IMR-90 (cell line): ENCODE measurements at regions not wholly inside any gene's neighbourhood (a gene's known extent, or its start where the extent isn't known, plus 50 kb on each side); places are given as distances from the start of the nearest gene placed in this dataset.
A peak's percentile ranks its signal among the peaks of the same experiment; 100 is the strongest.

Source experiments
- ATAC-seq: fragments of 200-7000 bp; cut with Tn5 transposase; 2 replicates; pipeline ENCODE4 v1.9.1; 2020; ENCODE audit warnings: low read depth, mild to moderate bottlenecking, moderate library complexity
- BruUV-seq: library from RNA; stranded (reverse); fragments of 400-500 nt; replicated peaks from 2 replicates; lab custom pipeline; 2021; lab: Mats Ljungman, UMichigan
- CTCF ChIA-PET: fragments of 300-600 bp; formaldehyde crosslinking; extraction: SDS; loops from one replicate; lab custom pipeline; 2021; ENCODE audit warnings: antibody characterized with exemption; lab: Yijun Ruan, JAX
- POLR2A ChIA-PET: fragments of 300-600 bp; sonication (Branson Sonifier 250); formaldehyde crosslinking; loops from one replicate; lab custom pipeline; 2022; ENCODE audit warnings: antibody characterized with exemption; ENCODE audit not compliant: unreplicated experiment; lab: Charles Lee
- DNase-seq: peaks from one replicate; pipeline ENCODE4 v3.0.0; 2013
- H2AFZ ChIP-seq: replicated peaks from 2 replicates; pipeline ENCODE3; 2013; ENCODE audit warnings: low read length, mild to moderate bottlenecking; ENCODE audit not compliant: poor library complexity
- H2AK5ac ChIP-seq: 2 replicates; pipeline ENCODE4 v1.6.1; 2013; ENCODE audit warnings: low read depth, low read length, inconsistent platforms
- H2AK9ac ChIP-seq: replicated peaks from 2 replicates; pipeline ENCODE3; 2013; ENCODE audit warnings: mild to moderate bottlenecking, low read depth, low read length, moderate library complexity; ENCODE audit not compliant: poor library complexity
- H2BK120ac ChIP-seq: 2 replicates; pipeline ENCODE4 v1.6.1; 2013; ENCODE audit warnings: low read depth, low read length, inconsistent platforms
- H2BK15ac ChIP-seq: 3 replicates; pipeline ENCODE4 v1.6.1; 2013; ENCODE audit warnings: low read depth, low read length, inconsistent platforms
- H2BK20ac ChIP-seq: 2 replicates; pipeline ENCODE4 v1.6.1; 2013; ENCODE audit warnings: low read depth, mild to moderate bottlenecking, inconsistent platforms, low read length, moderate library complexity
- H2BK5ac ChIP-seq: 2 replicates; pipeline ENCODE4 v1.6.1; 2013; ENCODE audit warnings: mild to moderate bottlenecking, low read depth, low read length, inconsistent platforms; ENCODE audit not compliant: poor library complexity, severe bottlenecking
- H3K14ac ChIP-seq: replicated peaks from 2 replicates; pipeline ENCODE4 v1.6.1; 2013; ENCODE audit warnings: low read depth, low read length, inconsistent platforms
- H3K18ac ChIP-seq: 2 replicates; pipeline ENCODE4 v1.6.1; 2013; ENCODE audit warnings: low read depth, low read length, control low read depth
- H3K23ac ChIP-seq: 2 replicates; pipeline ENCODE4 v1.6.1; 2013; ENCODE audit warnings: low read depth, low read length, inconsistent platforms
- H3K27ac ChIP-seq: 2 replicates; pipeline ENCODE4 v1.5.1; 2013; ENCODE audit warnings: mild to moderate bottlenecking, control low read depth, low read length; ENCODE audit not compliant: insufficient read depth
- H3K27me3 ChIP-seq: 2 replicates; pipeline ENCODE4 v1.6.1; 2013; ENCODE audit warnings: low read length; ENCODE audit not compliant: control insufficient read depth, insufficient read depth
- H3K36me3 ChIP-seq: 2 replicates; pipeline ENCODE4 v1.6.1; 2013; ENCODE audit warnings: low read length, mixed read lengths; ENCODE audit not compliant: control insufficient read depth, insufficient read depth
- H3K4ac ChIP-seq: 2 replicates; pipeline ENCODE4 v1.6.1; 2013; ENCODE audit warnings: low read depth, low read length, inconsistent platforms
- H3K4me1 ChIP-seq: 2 replicates; pipeline ENCODE4 v1.6.1; 2013; ENCODE audit warnings: low read length, mixed read lengths; ENCODE audit not compliant: control insufficient read depth, insufficient read depth
- H3K4me2 ChIP-seq: 2 replicates; pipeline ENCODE4 v1.6.1; 2013; ENCODE audit warnings: low read depth, mild to moderate bottlenecking, control low read depth, low read length, moderate library complexity
- H3K4me3 ChIP-seq: 2 replicates; pipeline ENCODE4 v1.5.1; 2013; ENCODE audit warnings: low read depth, mild to moderate bottlenecking, control low read depth, low read length, moderate library complexity; ENCODE audit not compliant: insufficient read depth
- H3K56ac ChIP-seq: 2 replicates; pipeline ENCODE4 v1.6.1; 2013; ENCODE audit warnings: low read length, inconsistent platforms; ENCODE audit not compliant: insufficient read depth; ENCODE audit errors: extremely low read depth
- H3K79me1 ChIP-seq, 2 experiments: 2 replicates each; pipeline ENCODE4 v1.6.1; 2013; ENCODE audit warnings: low read length in 2 of 2, inconsistent platforms in 1 of 2, low read depth in 1 of 2
- H3K9ac ChIP-seq: 2 replicates; pipeline ENCODE4 v1.6.1; 2013; ENCODE audit warnings: low read depth, low read length, control low read depth
- H3K9me1 ChIP-seq: 2 replicates; pipeline ENCODE4 v1.6.1; 2013; ENCODE audit warnings: low read length, inconsistent platforms; ENCODE audit not compliant: insufficient read depth
- H3K9me3 ChIP-seq: 2 replicates; pipeline ENCODE4 v1.6.1; 2013; ENCODE audit warnings: low read length; ENCODE audit not compliant: control insufficient read depth, insufficient read depth
- H4K20me1 ChIP-seq: 2 replicates; pipeline ENCODE4 v1.6.1; 2013; ENCODE audit warnings: low read length, inconsistent platforms; ENCODE audit not compliant: insufficient read depth
- H4K5ac ChIP-seq: 2 replicates; pipeline ENCODE4 v1.6.1; 2013; ENCODE audit warnings: mild to moderate bottlenecking, low read depth, low read length, control low read depth
- H4K8ac ChIP-seq, 2 experiments: 2 replicates each; pipeline ENCODE4 v1.6.1; 2013; ENCODE audit warnings: low read depth in 2 of 2, low read length in 2 of 2, control low read depth in 1 of 2, inconsistent platforms in 1 of 2
- H4K91ac ChIP-seq: 2 replicates; pipeline ENCODE4 v1.6.1; 2013; ENCODE audit warnings: low read depth, low read length, inconsistent platforms; ENCODE audit not compliant: insufficient read depth
- BHLHE40 ChIP-seq: fragments of 150-350 bp; IDR thresholded peaks from 2 replicates; pipeline ENCODE4 v1.6.1; 2016; ENCODE audit warnings: mild to moderate bottlenecking, low read depth, low read length
- CEBPB ChIP-seq: IDR thresholded peaks from 2 replicates; pipeline ENCODE4 v1.6.1; 2012; ENCODE audit warnings: low read depth, low read length, improper control_type of control experiment
- CHD1 ChIP-seq: IDR thresholded peaks from 2 replicates; pipeline ENCODE4 v1.6.1; 2012; ENCODE audit warnings: low read depth, low read length, improper control_type of control experiment
- FOS ChIP-seq: fragments of 150-350 bp; IDR thresholded peaks from 2 replicates; pipeline ENCODE4 v1.6.1; 2016; ENCODE audit warnings: low read depth, low read length
- MAFK ChIP-seq: IDR thresholded peaks from 2 replicates; pipeline ENCODE4 v1.6.1; 2012; ENCODE audit warnings: low read depth, low read length, improper control_type of control experiment
- MAZ ChIP-seq: IDR thresholded peaks from 2 replicates; pipeline ENCODE4 v1.6.1; 2012; ENCODE audit warnings: low read depth, mild to moderate bottlenecking, low read length, improper control_type of control experiment, moderate library complexity, borderline replicate concordance
- NFE2L2 ChIP-seq: fragments of 150-350 bp; IDR thresholded peaks from 2 replicates; pipeline ENCODE4 v1.6.1; 2016; ENCODE audit warnings: low read depth, mild to moderate bottlenecking, low read length
- POLR2A ChIP-seq: IDR thresholded peaks from 2 replicates; pipeline ENCODE4 v1.6.1; 2012; ENCODE audit warnings: mild to moderate bottlenecking, low read depth, low read length
- RAD21 ChIP-seq: IDR thresholded peaks from 2 replicates; pipeline ENCODE4 v1.6.1; 2012; ENCODE audit warnings: low read length, improper control_type of control experiment
- RFX5 ChIP-seq: IDR thresholded peaks from 2 replicates; pipeline ENCODE4 v1.8.0; 2012; ENCODE audit warnings: low read depth, mild to moderate bottlenecking, low read length, moderate library complexity
- SMC3 ChIP-seq: fragments of 150-350 bp; IDR thresholded peaks from 2 replicates; pipeline ENCODE4 v1.6.1; 2016; ENCODE audit warnings: low read depth, mild to moderate bottlenecking, antibody characterized with exemption, low read length, moderate library complexity
- WGBS, 2 experiments: methylation state at CpG; one replicate each; pipeline versions ENCODE4 v1.1.5 to v1.1.7; 2013; ENCODE audit warnings: missing lambda C conversion rate in 2 of 2; ENCODE audit not compliant: insufficient read length in 1 of 2; ENCODE audit errors: extremely low coverage in 2 of 2; 5-methylcytosine and 5-hydroxymethylcytosine counted together
- dilution Hi-C: fragments of 300-500 bp; cut with HindIII; formaldehyde crosslinking; loops from one replicate; pipeline ENCODE4 v1.14.3; 2018; ENCODE audit warnings: low sequenced_read_pairs; ENCODE audit not compliant: unreplicated experiment
- in situ Hi-C: fragments of 300-500 bp; cut with MboI; formaldehyde crosslinking; loops from 3 replicates; pipeline ENCODE4 v1.14.3; 2019; ENCODE audit warnings: low sequenced_read_pairs, inconsistent platforms, mixed read lengths
- intact Hi-C: fragments of 100-400 bp; cut with micrococcal nuclease; formaldehyde crosslinking; loops from 2 replicates; pipeline ENCODE4 v1.10.0; 2022
- TF ChIP-seq, protein P1 (sequence below): conservative IDR thresholded peaks from 2 replicates; pipeline ENCODE4 v1.5.1; 2012; ENCODE audit warnings: mild to moderate bottlenecking, low read depth, low read length, improper control_type of control experiment
- TF ChIP-seq, protein P2 (sequence below): fragments of 150-350 bp; IDR thresholded peaks from 2 replicates; pipeline ENCODE4 v1.6.1; 2017; ENCODE audit warnings: mild to moderate bottlenecking, antibody characterized with exemption, low read length, low read depth
- TF ChIP-seq, protein P3 (sequence below): fragments of 150-350 bp; IDR thresholded peaks from 2 replicates; pipeline ENCODE4 v1.6.1; 2016; ENCODE audit warnings: low read depth, mild to moderate bottlenecking, low read length, moderate library complexity, borderline replicate concordance

DNA sequence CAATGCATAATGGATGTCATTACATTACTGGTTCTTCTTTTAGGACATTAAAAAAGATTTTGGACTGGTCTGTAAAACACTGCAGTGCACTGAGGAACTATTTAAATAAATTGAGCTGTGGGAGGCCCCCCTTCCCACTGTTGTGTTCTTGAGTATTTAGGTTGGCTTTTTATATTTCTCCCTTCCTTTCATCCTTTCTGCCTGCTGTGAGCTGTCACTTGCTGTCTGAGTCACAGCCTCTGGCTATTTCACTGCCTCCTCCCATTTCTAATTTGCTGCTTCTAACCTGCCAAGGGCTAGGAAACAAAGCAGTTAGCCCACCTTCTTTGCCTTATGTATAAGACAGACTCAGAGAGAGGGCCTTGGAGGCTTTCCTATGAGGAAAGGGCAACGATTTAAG lies 89.0 kb upstream of the FNDC3B start:
- no peak overlapping the region for H3K14ac ChIP-seq
- peak; percentile 56 for DNase-seq
- H3K9me3 ChIP-seq: no peaks in the 10 kb centered on the region
- H4K91ac ChIP-seq: no peak overlapping the region
- no peak overlapping the region for H3K9ac ChIP-seq
- no peak overlapping the region for H4K8ac ChIP-seq
- H3K27me3 ChIP-seq: no peaks in the 10 kb centered on the region
- no peak overlapping the region for H2AFZ ChIP-seq
- no peak overlapping the region for H2AK9ac ChIP-seq
- no peak overlapping the region; the same call in 1 of the 2 replicates for H3K4ac ChIP-seq
- ChIA-PET CTCF (no interaction called here), POLR2A (no interaction called here)
- H2AK5ac ChIP-seq: no peak overlapping the region; the same call in 1 of the 2 replicates
- H3K4me1 ChIP-seq: peaks cover 6% of the 10 kb centered on the region
- WGBS, 2 experiments: no CpG with 5 or more reads among the region's 1 CpG
- no peaks in the 10 kb centered on the region for H3K79me1 ChIP-seq
- H3K56ac ChIP-seq: no peak overlapping the region
- H2BK15ac ChIP-seq: peak overlapping the region; percentile 72; the same call in 2 of the 3 replicates
- BruUV-seq: no TSS peak
- peak; percentile 70 for ATAC-seq
- H2BK20ac ChIP-seq: 0 out of 2 replicates have a peak overlapping the region, but pooled peaks have one; percentile 53
- no peak overlapping the region for H3K27ac ChIP-seq
- no peak overlapping the region for H4K5ac ChIP-seq
- H4K20me1 ChIP-seq: no peaks in the 10 kb centered on the region
- H3K4me3 ChIP-seq: no peak overlapping the region
- dilution Hi-C loops (no loop called here), intact Hi-C loops (no loop called here), in situ Hi-C loops (no loop called here)
- 0 out of 2 replicates have a peak, but pooled peaks cover 2% of the 10 kb centered on the region for H3K9me1 ChIP-seq
- no peak overlapping the region for H3K23ac ChIP-seq
- peak overlapping the region; percentile 44 for H2BK120ac ChIP-seq
- H2BK5ac ChIP-seq: no peak overlapping the region
- H3K18ac ChIP-seq: no peak overlapping the region
- no peaks in the 10 kb centered on the region for H3K36me3 ChIP-seq
- no peak overlapping the region for H3K4me2 ChIP-seq
- TF ChIP-seq MAZ (no peak), RAD21 (no peak), POLR2A (no peak), BHLHE40 (no peak), SMC3 (no peak), MAFK (no peak), NFE2L2 (no peak), FOS (no peak), RFX5 (no peak), CHD1 (no peak), CEBPB (no peak)
- TF ChIP-seq, protein P1, sequence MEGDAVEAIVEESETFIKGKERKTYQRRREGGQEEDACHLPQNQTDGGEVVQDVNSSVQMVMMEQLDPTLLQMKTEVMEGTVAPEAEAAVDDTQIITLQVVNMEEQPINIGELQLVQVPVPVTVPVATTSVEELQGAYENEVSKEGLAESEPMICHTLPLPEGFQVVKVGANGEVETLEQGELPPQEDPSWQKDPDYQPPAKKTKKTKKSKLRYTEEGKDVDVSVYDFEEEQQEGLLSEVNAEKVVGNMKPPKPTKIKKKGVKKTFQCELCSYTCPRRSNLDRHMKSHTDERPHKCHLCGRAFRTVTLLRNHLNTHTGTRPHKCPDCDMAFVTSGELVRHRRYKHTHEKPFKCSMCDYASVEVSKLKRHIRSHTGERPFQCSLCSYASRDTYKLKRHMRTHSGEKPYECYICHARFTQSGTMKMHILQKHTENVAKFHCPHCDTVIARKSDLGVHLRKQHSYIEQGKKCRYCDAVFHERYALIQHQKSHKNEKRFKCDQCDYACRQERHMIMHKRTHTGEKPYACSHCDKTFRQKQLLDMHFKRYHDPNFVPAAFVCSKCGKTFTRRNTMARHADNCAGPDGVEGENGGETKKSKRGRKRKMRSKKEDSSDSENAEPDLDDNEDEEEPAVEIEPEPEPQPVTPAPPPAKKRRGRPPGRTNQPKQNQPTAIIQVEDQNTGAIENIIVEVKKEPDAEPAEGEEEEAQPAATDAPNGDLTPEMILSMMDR: no peak
- TF ChIP-seq, protein P2, sequence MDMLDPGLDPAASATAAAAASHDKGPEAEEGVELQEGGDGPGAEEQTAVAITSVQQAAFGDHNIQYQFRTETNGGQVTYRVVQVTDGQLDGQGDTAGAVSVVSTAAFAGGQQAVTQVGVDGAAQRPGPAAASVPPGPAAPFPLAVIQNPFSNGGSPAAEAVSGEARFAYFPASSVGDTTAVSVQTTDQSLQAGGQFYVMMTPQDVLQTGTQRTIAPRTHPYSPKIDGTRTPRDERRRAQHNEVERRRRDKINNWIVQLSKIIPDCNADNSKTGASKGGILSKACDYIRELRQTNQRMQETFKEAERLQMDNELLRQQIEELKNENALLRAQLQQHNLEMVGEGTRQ: no peak
- TF ChIP-seq, protein P3, sequence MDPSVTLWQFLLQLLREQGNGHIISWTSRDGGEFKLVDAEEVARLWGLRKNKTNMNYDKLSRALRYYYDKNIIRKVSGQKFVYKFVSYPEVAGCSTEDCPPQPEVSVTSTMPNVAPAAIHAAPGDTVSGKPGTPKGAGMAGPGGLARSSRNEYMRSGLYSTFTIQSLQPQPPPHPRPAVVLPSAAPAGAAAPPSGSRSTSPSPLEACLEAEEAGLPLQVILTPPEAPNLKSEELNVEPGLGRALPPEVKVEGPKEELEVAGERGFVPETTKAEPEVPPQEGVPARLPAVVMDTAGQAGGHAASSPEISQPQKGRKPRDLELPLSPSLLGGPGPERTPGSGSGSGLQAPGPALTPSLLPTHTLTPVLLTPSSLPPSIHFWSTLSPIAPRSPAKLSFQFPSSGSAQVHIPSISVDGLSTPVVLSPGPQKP: no peak
